ENCODE measurements at regions not wholly inside any gene's neighbourhood (a gene's known extent, or its start where the extent isn't known, plus 50 kb on each side); places are given as distances from the start of the nearest gene placed in this dataset.

GRCh38 chr7:67505449-67505848, 508.8 kb downstream of the TYW1 start:
- TF ChIP-seq, protein P1, sequence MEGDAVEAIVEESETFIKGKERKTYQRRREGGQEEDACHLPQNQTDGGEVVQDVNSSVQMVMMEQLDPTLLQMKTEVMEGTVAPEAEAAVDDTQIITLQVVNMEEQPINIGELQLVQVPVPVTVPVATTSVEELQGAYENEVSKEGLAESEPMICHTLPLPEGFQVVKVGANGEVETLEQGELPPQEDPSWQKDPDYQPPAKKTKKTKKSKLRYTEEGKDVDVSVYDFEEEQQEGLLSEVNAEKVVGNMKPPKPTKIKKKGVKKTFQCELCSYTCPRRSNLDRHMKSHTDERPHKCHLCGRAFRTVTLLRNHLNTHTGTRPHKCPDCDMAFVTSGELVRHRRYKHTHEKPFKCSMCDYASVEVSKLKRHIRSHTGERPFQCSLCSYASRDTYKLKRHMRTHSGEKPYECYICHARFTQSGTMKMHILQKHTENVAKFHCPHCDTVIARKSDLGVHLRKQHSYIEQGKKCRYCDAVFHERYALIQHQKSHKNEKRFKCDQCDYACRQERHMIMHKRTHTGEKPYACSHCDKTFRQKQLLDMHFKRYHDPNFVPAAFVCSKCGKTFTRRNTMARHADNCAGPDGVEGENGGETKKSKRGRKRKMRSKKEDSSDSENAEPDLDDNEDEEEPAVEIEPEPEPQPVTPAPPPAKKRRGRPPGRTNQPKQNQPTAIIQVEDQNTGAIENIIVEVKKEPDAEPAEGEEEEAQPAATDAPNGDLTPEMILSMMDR (conservative IDR thresholded peaks at IDR 0.05) = no peak
- H3K27ac Mint-ChIP-seq = no peak overlapping the region
- no peaks in the 10 kb centered on the region for H3K4me1 Mint-ChIP-seq (ENCODE audit: unreplicated experiment)
- no peaks in the 10 kb centered on the region for H3K36me3 Mint-ChIP-seq
- peaks cover 12% of the 10 kb centered on the region for H3K27me3 Mint-ChIP-seq
- no peaks in the 10 kb centered on the region for H3K9me3 Mint-ChIP-seq
- no peak overlapping the region for H3K4me3 Mint-ChIP-seq
- no peak for DNase-seq (ENCODE audit: extremely low spot score, unreplicated experiment)

- H3K36me3 Mint-ChIP-seq = no peaks in the 10 kb centered on the region
- peaks cover 22% of the 10 kb centered on the region for H3K27me3 Mint-ChIP-seq
- peaks cover 13% of the 10 kb centered on the region for H3K4me1 Mint-ChIP-seq (ENCODE audit: unreplicated experiment)
- TF ChIP-seq, protein P1 (conservative IDR thresholded peaks at IDR 0.05) = no peak
- no peak for DNase-seq (ENCODE audit: extremely low spot score, unreplicated experiment)
- H3K9me3 Mint-ChIP-seq = peaks cover 10% of the 10 kb centered on the region
- H3K4me3 Mint-ChIP-seq = no peak overlapping the region
- no peak overlapping the region for H3K27ac Mint-ChIP-seq
Observed at GRCh38 chr7:67512481-67512880, 515.8 kb downstream of the TYW1 start.

- H3K9me3 Mint-ChIP-seq = peaks cover 18% of the 10 kb centered on the region
- peaks cover 14% of the 10 kb centered on the region for H3K4me1 Mint-ChIP-seq (ENCODE audit: unreplicated experiment)
- H3K27me3 Mint-ChIP-seq = peaks cover 7% of the 10 kb centered on the region
- no peak overlapping the region for H3K27ac Mint-ChIP-seq
- H3K36me3 Mint-ChIP-seq = peaks cover 5% of the 10 kb centered on the region
- TF ChIP-seq, protein P1 (conservative IDR thresholded peaks at IDR 0.05) = no peak
- no peak for DNase-seq (ENCODE audit: extremely low spot score, unreplicated experiment)
- no peak overlapping the region for H3K4me3 Mint-ChIP-seq
Observed at GRCh38 chr7:67518580-67518979, 521.9 kb downstream of the TYW1 start.

GRCh38 chr7:67519171-67519570, 522.5 kb downstream of the TYW1 start:
- Mint-ChIP-seq H3K4me1 (ENCODE audit: unreplicated experiment) (peaks cover 14% of the 10 kb centered on the region), H3K36me3 (peaks cover 5% of the 10 kb centered on the region), H3K27me3 (peaks cover 7% of the 10 kb centered on the region), H3K9me3 (peaks cover 18% of the 10 kb centered on the region), H3K4me3 (no peak overlapping the region), H3K27ac (no peak overlapping the region)
- TF ChIP-seq, protein P1 (conservative IDR thresholded peaks at IDR 0.05) = no peak
- no peak for DNase-seq (ENCODE audit: extremely low spot score, unreplicated experiment)

DNA sequence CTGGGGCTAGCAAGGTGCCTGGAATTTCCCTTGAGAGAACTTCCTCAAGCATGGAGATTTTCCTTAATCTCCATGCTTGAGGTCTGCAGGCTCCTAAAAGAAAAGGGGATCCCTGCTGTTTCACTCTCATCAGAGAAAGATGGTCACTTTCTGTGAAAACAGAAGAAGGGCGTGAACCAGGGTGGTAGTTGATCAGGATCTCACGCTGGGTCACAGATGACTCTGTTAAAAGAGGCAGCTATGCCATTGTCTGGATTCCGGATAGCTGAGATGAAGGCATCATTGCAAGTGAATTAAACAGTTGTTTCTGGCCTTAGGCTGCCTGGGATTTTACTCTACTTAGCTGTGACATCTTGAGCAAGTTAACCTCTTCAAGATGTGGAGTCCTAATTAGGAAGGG, 525.9 kb downstream of the TYW1 start:
- TF ChIP-seq, protein P1 (conservative IDR thresholded peaks at IDR 0.05) = no peak
- H3K27ac Mint-ChIP-seq = no peak overlapping the region
- no peak for DNase-seq (ENCODE audit: extremely low spot score, unreplicated experiment)
- no peak overlapping the region for H3K4me3 Mint-ChIP-seq
- H3K27me3 Mint-ChIP-seq = no peaks in the 10 kb centered on the region
- H3K4me1 Mint-ChIP-seq (ENCODE audit: unreplicated experiment) = peaks cover 14% of the 10 kb centered on the region
- peaks cover 5% of the 10 kb centered on the region for H3K36me3 Mint-ChIP-seq
- H3K9me3 Mint-ChIP-seq = peaks cover 13% of the 10 kb centered on the region

DNA sequence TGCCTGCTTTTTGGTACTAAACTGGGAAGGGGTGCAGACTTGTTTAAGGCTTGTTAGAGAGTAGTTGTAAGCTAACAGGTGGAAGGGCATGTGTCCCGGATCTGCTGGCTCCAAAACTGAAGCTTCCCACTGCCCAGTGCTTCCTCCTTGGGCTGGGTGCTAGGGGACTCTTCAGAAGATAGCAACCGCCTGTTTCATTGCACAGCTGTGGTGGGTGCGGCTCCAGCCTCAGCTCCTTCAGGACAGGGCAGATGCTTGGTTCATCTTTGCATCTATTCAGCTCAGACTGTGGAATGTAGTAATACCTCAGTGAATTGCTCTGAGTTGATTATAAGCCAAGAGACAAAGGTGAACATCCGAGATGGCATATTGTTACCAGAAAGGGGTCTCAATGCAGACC, 527.1 kb downstream of the TYW1 start:
- Mint-ChIP-seq H3K27ac (no peak overlapping the region), H3K9me3 (peaks cover 13% of the 10 kb centered on the region), H3K4me1 (ENCODE audit: unreplicated experiment) (peaks cover 8% of the 10 kb centered on the region), H3K27me3 (no peaks in the 10 kb centered on the region), H3K4me3 (no peak overlapping the region), H3K36me3 (peaks cover 5% of the 10 kb centered on the region)
- TF ChIP-seq, protein P1 (conservative IDR thresholded peaks at IDR 0.05) = no peak
- DNase-seq (ENCODE audit: extremely low spot score, unreplicated experiment) = no peak

All from type B pancreatic cell (in vitro differentiated cells).